ENCODE measurements at regions not wholly inside any gene's neighbourhood (a gene's known extent, or its start where the extent isn't known, plus 50 kb on each side); places are given as distances from the start of the nearest gene placed in this dataset.
"Not testable (repeated sequence)": the region's sequence is repeated elsewhere in the genome, so short reads cannot be mapped to it uniquely, and the experiment has no call there.

- TF ChIP-seq CTCF (IDR thresholded peaks at IDR 0.05; ENCODE audit: unreplicated experiment), result no peak
- no peak for DNase-seq (ENCODE audit: low spot score in 2 of 2, unreplicated experiment in 2 of 2)
- Mint-ChIP-seq H3K4me1 (peaks cover 6% of the 10 kb centered on the region), H3K27me3 (ENCODE audit: low read depth) (no peaks in the 10 kb centered on the region), H3K36me3 (no peaks in the 10 kb centered on the region), H3K4me3 (no peak overlapping the region), H3K27ac (no peak overlapping the region), H3K9me3 (peaks cover 5% of the 10 kb centered on the region)
These were observed 340.0 kb upstream of the NDST4 start for GRCh38 chr4:115453416-115453815.

- not testable (repeated sequence) for DNase-seq (ENCODE audit: low spot score in 2 of 2, unreplicated experiment in 2 of 2); H3K4me1 Mint-ChIP-seq; H3K9me3 Mint-ChIP-seq; H3K36me3 Mint-ChIP-seq; H3K27ac Mint-ChIP-seq; H3K27me3 Mint-ChIP-seq (ENCODE audit: low read depth); H3K4me3 Mint-ChIP-seq
These were observed 338.8 kb upstream of the NDST4 start for GRCh38 chr4:115452229-115452628.

GRCh38 chr4:115437739-115438138, 324.3 kb upstream of the NDST4 start:
- no peak overlapping the region for H3K27ac Mint-ChIP-seq
- DNase-seq (ENCODE audit: low spot score in 2 of 2, unreplicated experiment in 2 of 2), result no peak
- H3K27me3 Mint-ChIP-seq (ENCODE audit: low read depth), result no peaks in the 10 kb centered on the region
- H3K36me3 Mint-ChIP-seq, result no peaks in the 10 kb centered on the region
- peaks cover 6% of the 10 kb centered on the region for H3K4me1 Mint-ChIP-seq
- H3K9me3 Mint-ChIP-seq, result peaks cover 10% of the 10 kb centered on the region
- no peak for TF ChIP-seq CTCF (IDR thresholded peaks at IDR 0.05; ENCODE audit: unreplicated experiment)
- H3K4me3 Mint-ChIP-seq, result no peak overlapping the region

- H3K4me3 Mint-ChIP-seq, result no peak overlapping the region
- no peak overlapping the region for H3K27ac Mint-ChIP-seq
- H3K36me3 Mint-ChIP-seq, result no peaks in the 10 kb centered on the region
- no peak for DNase-seq (ENCODE audit: low spot score in 2 of 2, unreplicated experiment in 2 of 2)
- peaks cover 12% of the 10 kb centered on the region for H3K4me1 Mint-ChIP-seq
- TF ChIP-seq CTCF (IDR thresholded peaks at IDR 0.05; ENCODE audit: unreplicated experiment), result no peak
- no peaks in the 10 kb centered on the region for H3K27me3 Mint-ChIP-seq (ENCODE audit: low read depth)
- H3K9me3 Mint-ChIP-seq, result peaks cover 4% of the 10 kb centered on the region
These were observed 320.1 kb upstream of the NDST4 start for GRCh38 chr4:115433491-115433890.

GRCh38 chr4:115430024-115430423, 316.6 kb upstream of the NDST4 start:
- H3K4me3 Mint-ChIP-seq, result no peak overlapping the region
- no peaks in the 10 kb centered on the region for H3K36me3 Mint-ChIP-seq
- H3K27ac Mint-ChIP-seq, result no peak overlapping the region
- no peak for DNase-seq (ENCODE audit: low spot score in 2 of 2, unreplicated experiment in 2 of 2)
- peaks cover 11% of the 10 kb centered on the region for H3K4me1 Mint-ChIP-seq
- no peaks in the 10 kb centered on the region for H3K27me3 Mint-ChIP-seq (ENCODE audit: low read depth)
- peaks cover 4% of the 10 kb centered on the region for H3K9me3 Mint-ChIP-seq
- TF ChIP-seq CTCF (IDR thresholded peaks at IDR 0.05; ENCODE audit: unreplicated experiment), result no peak

- H3K27ac Mint-ChIP-seq, result no peak overlapping the region
- no peak for TF ChIP-seq CTCF (IDR thresholded peaks at IDR 0.05; ENCODE audit: unreplicated experiment)
- DNase-seq (ENCODE audit: low spot score in 2 of 2, unreplicated experiment in 2 of 2), result no peak
- no peaks in the 10 kb centered on the region for H3K27me3 Mint-ChIP-seq (ENCODE audit: low read depth)
- peaks cover 11% of the 10 kb centered on the region for H3K4me1 Mint-ChIP-seq
- H3K9me3 Mint-ChIP-seq, result peaks cover 15% of the 10 kb centered on the region
- no peaks in the 10 kb centered on the region for H3K36me3 Mint-ChIP-seq
- H3K4me3 Mint-ChIP-seq, result no peak overlapping the region
These were observed 315.0 kb upstream of the NDST4 start for GRCh38 chr4:115428455-115428854.
